ENCODE measurements at regions not wholly inside any gene's neighbourhood (a gene's known extent, or its start where the extent isn't known, plus 50 kb on each side); places are given as distances from the start of the nearest gene placed in this dataset.
A peak's percentile ranks its signal among the peaks of the same experiment; 100 is the strongest.

DNA sequence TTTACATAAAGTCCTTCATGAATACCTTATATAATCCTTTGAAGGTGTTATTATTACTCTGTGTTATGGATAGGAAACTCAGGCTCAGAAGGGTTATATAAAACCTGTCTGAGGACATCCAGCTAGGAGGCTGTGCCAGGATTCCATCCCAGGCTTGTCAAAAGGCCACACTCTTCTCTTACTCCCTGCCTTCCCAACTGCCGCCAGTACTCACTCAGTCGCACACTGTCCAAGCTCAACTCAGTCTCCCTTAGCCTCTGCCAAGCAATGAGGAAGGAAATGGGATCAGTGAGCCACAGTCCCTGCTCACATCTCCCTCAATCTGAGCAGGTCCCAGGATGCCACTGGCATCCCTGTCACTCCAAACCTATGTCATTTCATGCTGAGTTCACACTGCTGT, 94.4 kb downstream of the NAV1 start:
- peaks cover 18% of the 10 kb centered on the region; the same call in 1 of the 2 replicates for H3K36me3 ChIP-seq (ENCODE audit: low read depth)
- H3K9me2 ChIP-seq (ENCODE audit: insufficient read depth): no peaks in the 10 kb centered on the region
- in situ Hi-C loops (cut with MboI): no loop called here
- H3K9ac ChIP-seq: no peak overlapping the region
- H2AFZ ChIP-seq: no peak overlapping the region
- no peak overlapping the region for H3K4me2 ChIP-seq (ENCODE audit: unreplicated experiment)
- no peaks in the 10 kb centered on the region for H3K27me3 ChIP-seq (replicated peaks; ENCODE audit: insufficient read depth)
- H3F3A ChIP-seq (ENCODE audit: insufficient read depth): peaks cover 51% of the 10 kb centered on the region
- WGBS, 2 experiments (ENCODE audit: low coverage in 1 of 2, low lambda C conversion rate in 2 of 2, missing lambda C conversion rate in 2 of 2): 64 to 73% methylated on average over 2 of the region's 2 CpGs
- no peaks in the 10 kb centered on the region for H3K9me3 ChIP-seq (ENCODE audit: low read depth)
- no peak overlapping the region for H3K4me3 ChIP-seq
- H3K4me1 ChIP-seq (ENCODE audit: insufficient read depth): peaks cover 65% of the 10 kb centered on the region
- no peak for DNase-seq
- no peaks in the 10 kb centered on the region for H4K20me1 ChIP-seq (ENCODE audit: insufficient read depth)
- peaks cover 94% of the 10 kb centered on the region for H3K79me2 ChIP-seq (ENCODE audit: insufficient read depth)
- H3K27ac ChIP-seq: peak overlapping the region; percentile 5; the same call in 1 of the 2 replicates
- TF ChIP-seq EZH2 (IDR thresholded peaks at IDR 0.05; ENCODE audit: insufficient read depth, poor library complexity, severe bottlenecking) (no peak), EZH2phosphoT487 (IDR thresholded peaks at IDR 0.05; ENCODE audit: insufficient read depth, low read depth) (no peak)

DNA sequence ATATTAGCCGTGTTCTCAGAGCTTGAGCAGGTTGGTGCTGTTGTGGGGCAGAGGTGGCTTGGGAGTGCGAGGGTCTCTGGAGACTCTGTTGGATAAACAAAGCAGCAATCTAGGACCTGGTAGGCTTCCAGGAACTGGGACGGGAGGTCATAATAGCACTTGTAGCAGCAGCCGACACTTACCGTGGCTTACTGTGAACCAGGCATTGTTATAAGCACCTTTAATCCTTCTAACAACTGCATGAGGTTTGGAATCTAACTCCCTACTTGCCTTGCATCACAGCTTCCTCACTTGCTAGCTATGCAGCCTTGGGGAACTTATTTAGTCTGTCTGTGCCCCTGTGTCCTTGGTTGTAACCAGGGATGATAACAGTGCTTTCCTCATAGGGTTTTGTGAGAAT, 94.9 kb downstream of the NAV1 start:
- Histone ChIP-seq H3K4me3 (no peak overlapping the region), H4K20me1 (ENCODE audit: insufficient read depth) (no peaks in the 10 kb centered on the region), H3K9me2 (ENCODE audit: insufficient read depth) (no peaks in the 10 kb centered on the region), H3K9ac (no peak overlapping the region), H3K36me3 (ENCODE audit: low read depth) (peaks cover 18% of the 10 kb centered on the region; the same call in 1 of the 2 replicates), H3K4me2 (ENCODE audit: unreplicated experiment) (peak overlapping the region; percentile 22), H3F3A (ENCODE audit: insufficient read depth) (peaks cover 53% of the 10 kb centered on the region), H3K27ac (peak overlapping the region; percentile 36), H3K79me2 (ENCODE audit: insufficient read depth) (peaks cover 94% of the 10 kb centered on the region), H2AFZ (no peak overlapping the region), H3K4me1 (ENCODE audit: insufficient read depth) (peaks cover 61% of the 10 kb centered on the region), H3K9me3 (ENCODE audit: low read depth) (no peaks in the 10 kb centered on the region), H3K27me3 (replicated peaks; ENCODE audit: insufficient read depth) (no peaks in the 10 kb centered on the region)
- 59 to 67% methylated on average over 5 of the region's 5 CpGs for WGBS, 2 experiments (ENCODE audit: low coverage in 1 of 2, low lambda C conversion rate in 2 of 2, missing lambda C conversion rate in 2 of 2)
- TF ChIP-seq EZH2 (IDR thresholded peaks at IDR 0.05; ENCODE audit: insufficient read depth, poor library complexity, severe bottlenecking) (no peak), EZH2phosphoT487 (IDR thresholded peaks at IDR 0.05; ENCODE audit: insufficient read depth, low read depth) (no peak)
- in situ Hi-C loops (cut with MboI): no loop called here
- peak; percentile 38 for DNase-seq

DNA sequence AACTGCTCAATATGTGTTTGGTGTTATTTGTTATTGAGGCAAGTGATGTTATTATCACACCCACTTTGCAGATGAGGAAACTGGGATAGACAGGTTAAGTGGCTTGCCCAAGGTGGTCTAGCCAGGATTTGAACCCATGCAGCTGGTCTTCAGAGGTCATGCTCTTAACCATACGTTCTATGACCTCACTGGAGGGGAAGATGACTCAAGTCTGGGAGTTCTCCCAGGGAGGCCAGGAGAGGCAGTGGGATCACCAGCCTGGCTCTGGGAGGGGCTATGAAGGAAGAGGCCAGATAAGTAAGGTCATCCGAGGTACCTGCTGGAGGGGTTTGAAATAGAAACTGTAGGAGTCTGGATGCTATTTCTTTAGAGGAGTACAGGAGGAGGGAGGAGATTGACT, 95.3 kb downstream of the NAV1 start:
- Histone ChIP-seq H3K4me3 (no peak overlapping the region), H3K27ac (peak overlapping the region; percentile 36), H3K79me2 (ENCODE audit: insufficient read depth) (peaks cover 94% of the 10 kb centered on the region), H2AFZ (no peak overlapping the region), H3K9ac (no peak overlapping the region), H4K20me1 (ENCODE audit: insufficient read depth) (no peaks in the 10 kb centered on the region), H3F3A (ENCODE audit: insufficient read depth) (peaks cover 53% of the 10 kb centered on the region), H3K9me3 (ENCODE audit: low read depth) (no peaks in the 10 kb centered on the region), H3K36me3 (ENCODE audit: low read depth) (peaks cover 17% of the 10 kb centered on the region; the same call in 1 of the 2 replicates), H3K4me1 (ENCODE audit: insufficient read depth) (peaks cover 61% of the 10 kb centered on the region), H3K27me3 (replicated peaks; ENCODE audit: insufficient read depth) (no peaks in the 10 kb centered on the region), H3K9me2 (ENCODE audit: insufficient read depth) (no peaks in the 10 kb centered on the region), H3K4me2 (ENCODE audit: unreplicated experiment) (peak overlapping the region; percentile 22)
- in situ Hi-C loops (cut with MboI): no loop called here
- TF ChIP-seq EZH2phosphoT487 (IDR thresholded peaks at IDR 0.05; ENCODE audit: insufficient read depth, low read depth) (no peak), EZH2 (IDR thresholded peaks at IDR 0.05; ENCODE audit: insufficient read depth, poor library complexity, severe bottlenecking) (no peak)
- WGBS, 2 experiments (ENCODE audit: low coverage in 1 of 2, low lambda C conversion rate in 2 of 2, missing lambda C conversion rate in 2 of 2): 7 to 13% methylated on average over 2 of the region's 2 CpGs
- DNase-seq: peak; percentile 72

DNA sequence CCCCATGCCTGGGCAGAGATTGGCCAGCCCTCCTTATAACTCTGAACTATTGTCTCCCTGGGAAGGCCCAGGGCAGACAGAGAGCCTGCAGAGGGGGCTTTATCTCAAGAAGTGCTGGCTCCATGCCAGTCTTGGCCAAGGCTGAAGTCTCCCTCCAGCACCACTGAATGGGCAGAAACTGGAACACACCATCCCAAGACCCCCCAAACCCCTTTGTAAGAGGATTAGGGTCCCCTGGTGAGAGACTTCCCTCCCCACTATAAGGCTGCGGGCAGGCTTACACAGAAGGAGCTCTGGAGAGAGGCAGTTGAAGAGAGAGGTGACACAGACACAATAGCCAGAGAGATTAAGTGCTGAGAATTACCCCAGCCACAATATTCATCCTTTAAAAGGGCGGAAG, 97.2 kb downstream of the NAV1 start:
- H3K4me3 ChIP-seq: no peak overlapping the region
- H3K27me3 ChIP-seq (replicated peaks; ENCODE audit: insufficient read depth): no peaks in the 10 kb centered on the region
- H3K9ac ChIP-seq: peak overlapping the region; percentile 31
- H3K4me1 ChIP-seq (ENCODE audit: insufficient read depth): peaks cover 56% of the 10 kb centered on the region
- whole genome bisulfite sequencing, 2 experiments (ENCODE audit: low coverage in 1 of 2, low lambda C conversion rate in 2 of 2, missing lambda C conversion rate in 2 of 2): 90 to 100% methylated on average over 2 of the region's 2 CpGs
- H4K20me1 ChIP-seq (ENCODE audit: insufficient read depth): no peaks in the 10 kb centered on the region
- H3K4me2 ChIP-seq (ENCODE audit: unreplicated experiment): peak overlapping the region; percentile 37
- TF ChIP-seq EZH2phosphoT487 (IDR thresholded peaks at IDR 0.05; ENCODE audit: insufficient read depth, low read depth): no peak
- TF ChIP-seq EZH2 (IDR thresholded peaks at IDR 0.05; ENCODE audit: insufficient read depth, poor library complexity, severe bottlenecking): no peak
- no peaks in the 10 kb centered on the region for H3K9me2 ChIP-seq (ENCODE audit: insufficient read depth)
- DNase-seq: no peak
- no peaks in the 10 kb centered on the region for H3K9me3 ChIP-seq (ENCODE audit: low read depth)
- H2AFZ ChIP-seq: no peak overlapping the region
- peaks cover 94% of the 10 kb centered on the region for H3K79me2 ChIP-seq (ENCODE audit: insufficient read depth)
- peak overlapping the region; percentile 73 for H3K27ac ChIP-seq
- H3K36me3 ChIP-seq (ENCODE audit: low read depth): peaks cover 7% of the 10 kb centered on the region; the same call in 1 of the 2 replicates
- peaks cover 64% of the 10 kb centered on the region for H3F3A ChIP-seq (ENCODE audit: insufficient read depth)
- in situ Hi-C loops (cut with MboI): no loop called here

All from GM23248 (cell line).